ENCODE measurements at regions not wholly inside any gene's neighbourhood (a gene's known extent, or its start where the extent isn't known, plus 50 kb on each side); places are given as distances from the start of the nearest gene placed in this dataset.

DNA sequence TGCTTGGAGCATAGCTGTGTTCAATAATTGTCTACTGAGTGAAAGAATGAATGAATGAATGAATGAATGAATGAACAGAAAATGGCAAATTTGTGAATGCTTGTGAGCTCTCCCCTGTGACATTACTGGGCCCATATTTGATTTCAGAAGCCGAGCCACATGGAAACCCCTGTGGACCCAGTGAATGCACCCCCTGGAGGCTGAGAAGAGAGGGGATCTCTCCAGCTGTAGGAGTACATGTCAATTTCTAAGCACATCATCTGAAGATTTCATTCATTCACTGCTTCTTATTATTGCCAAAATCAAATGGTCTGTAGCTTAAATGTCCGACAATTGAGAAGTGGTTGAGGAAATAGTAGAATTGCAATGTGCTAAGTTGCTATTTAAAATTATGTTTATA, 58.3 kb upstream of the DOCK1 start:
- DNase-seq (ENCODE audit: low read depth in 2 of 2) = no peak

DNA sequence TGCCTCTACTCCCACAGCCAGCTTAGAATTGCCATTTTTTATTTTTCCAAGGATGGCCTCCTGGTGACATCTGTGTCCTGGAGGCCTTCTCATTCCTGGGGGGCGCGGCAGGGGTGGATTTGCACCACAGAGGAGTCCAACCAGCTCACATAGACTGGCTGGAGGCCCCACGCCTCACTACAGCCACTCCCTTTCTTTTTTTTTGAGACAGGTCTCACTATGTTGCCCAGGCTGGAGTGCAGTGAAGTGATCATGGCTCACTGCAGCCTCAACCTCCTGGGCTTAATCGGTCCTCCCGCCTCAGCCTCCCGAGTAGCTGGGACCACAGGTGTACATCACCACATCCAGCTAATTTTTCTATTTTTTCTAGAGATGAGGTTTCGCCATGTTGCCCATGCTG, 57.6 kb upstream of the DOCK1 start:
- DNase-seq (ENCODE audit: low read depth in 2 of 2) = no peak

DNA sequence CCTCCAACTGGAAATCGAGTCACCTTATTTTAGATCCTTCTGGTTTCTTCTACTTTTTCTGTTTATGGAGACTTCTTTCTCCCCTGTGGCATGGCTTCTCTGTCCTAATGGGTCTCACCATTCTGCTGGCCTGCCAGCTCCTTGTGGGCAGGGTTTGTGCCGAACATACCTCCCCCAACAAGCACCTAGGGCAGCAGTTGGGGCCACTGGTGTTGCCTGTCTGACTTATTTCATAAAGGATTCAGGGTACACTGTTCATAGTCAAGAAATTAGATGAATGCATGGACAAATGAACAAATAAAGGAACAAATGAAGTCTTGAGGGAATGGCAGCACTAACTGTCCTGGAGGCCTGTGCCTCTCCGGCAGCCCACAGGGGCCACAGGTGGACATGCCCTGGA, 55.6 kb upstream of the DOCK1 start:
- no peak for DNase-seq (ENCODE audit: low read depth in 2 of 2)

DNA sequence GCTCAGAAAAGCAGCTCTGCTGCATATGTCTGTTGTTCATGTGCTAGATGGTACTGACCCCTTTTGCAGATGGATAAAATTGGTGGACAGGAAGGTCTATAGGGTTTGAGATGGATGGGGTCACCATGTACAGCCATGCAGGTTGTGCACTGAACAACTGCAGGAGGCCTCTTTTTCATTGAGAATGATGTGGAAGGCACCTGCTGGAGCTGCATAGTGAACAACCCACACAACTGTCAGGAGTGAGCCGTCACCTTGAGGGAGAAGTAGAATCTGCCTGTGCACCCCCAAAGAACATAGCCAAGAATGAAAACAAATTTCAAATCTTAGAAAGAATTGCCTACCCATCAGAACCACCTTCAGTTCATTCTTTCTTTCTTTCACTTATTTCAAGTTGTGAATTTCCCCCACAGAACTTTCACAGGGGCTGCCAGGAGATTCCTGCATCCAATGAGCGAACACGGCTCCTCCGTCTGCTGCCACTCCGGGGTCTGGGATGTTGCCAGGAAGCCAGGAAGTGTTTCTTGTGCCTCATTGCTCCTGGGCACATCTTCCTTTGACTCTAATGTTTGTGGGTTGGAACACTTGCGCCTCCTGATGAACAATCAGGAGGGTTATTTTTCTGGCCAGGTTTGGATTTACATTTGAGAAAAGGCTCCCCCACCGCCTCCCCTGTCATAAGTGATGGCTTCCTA, 53.7 kb upstream of the DOCK1 start:
- no peak for DNase-seq (ENCODE audit: low read depth in 2 of 2)

DNA sequence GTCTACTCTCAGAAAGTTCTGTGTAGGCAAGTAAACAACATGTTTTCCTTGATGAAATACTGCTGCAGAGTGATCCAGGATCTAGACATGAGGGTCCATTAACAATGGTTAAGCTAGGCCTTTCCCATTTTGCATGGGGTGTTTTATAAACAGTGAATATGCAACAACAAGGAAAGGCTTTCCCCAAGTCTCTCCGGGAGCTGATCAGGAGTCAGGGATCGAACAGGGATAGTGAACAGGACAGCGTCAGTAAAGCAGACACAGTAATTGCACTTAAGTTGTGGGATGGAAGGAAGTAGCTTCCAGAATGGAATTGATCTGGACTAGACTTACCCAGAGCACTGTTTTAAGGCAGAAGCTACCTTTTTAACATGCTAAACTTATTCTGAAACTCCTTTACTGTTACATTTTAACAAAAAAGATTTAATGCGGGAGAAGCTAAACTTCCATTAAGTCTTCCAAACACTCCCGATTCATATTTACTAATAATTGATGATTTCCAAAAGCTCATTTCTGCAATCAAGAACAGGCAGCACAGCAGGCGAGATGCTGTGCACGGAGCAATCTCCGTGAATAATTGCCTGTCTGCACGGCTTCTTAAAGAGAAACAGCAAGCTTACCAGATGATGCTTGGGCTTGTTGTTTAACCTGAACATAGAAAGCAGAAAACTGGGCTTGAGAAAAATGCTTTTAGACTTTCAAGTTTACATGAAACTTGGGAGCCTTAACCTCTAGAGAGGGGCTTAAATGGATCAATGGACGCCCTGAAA, 50.3 kb upstream of the DOCK1 start:
- DNase-seq (ENCODE audit: low read depth in 2 of 2) = no peak
